Kidney epithelial cell (primary cell): ENCODE measurements at regions not wholly inside any gene's neighbourhood (a gene's known extent, or its start where the extent isn't known, plus 50 kb on each side); places are given as distances from the start of the nearest gene placed in this dataset.

Experiments used
- DNase-seq: peaks from one replicate; pipeline ENCODE4 v3.0.0-alpha.2; 2010; ENCODE audit warnings: low read depth
- H3K27me3 ChIP-seq: 2 replicates; pipeline ENCODE4 v1.6.0; 2011; ENCODE audit warnings: low read length; ENCODE audit not compliant: control insufficient read depth, insufficient read depth
- H3K36me3 ChIP-seq: 2 replicates; pipeline ENCODE4 v1.5.1; 2011; ENCODE audit warnings: low read length; ENCODE audit not compliant: control insufficient read depth, insufficient read depth
- H3K4me3 ChIP-seq: 2 replicates; pipeline ENCODE4 v1.5.1; 2011; ENCODE audit warnings: low read depth, mild to moderate bottlenecking, control low read depth, low read length
- TF ChIP-seq, protein P1 (sequence below): IDR thresholded peaks from 2 replicates; pipeline ENCODE4 v1.5.1; 2011; ENCODE audit warnings: mild to moderate bottlenecking, moderate library complexity, low read length, control low read depth, inconsistent platforms; ENCODE audit not compliant: insufficient read depth, poor library complexity, severe bottlenecking

DNA sequence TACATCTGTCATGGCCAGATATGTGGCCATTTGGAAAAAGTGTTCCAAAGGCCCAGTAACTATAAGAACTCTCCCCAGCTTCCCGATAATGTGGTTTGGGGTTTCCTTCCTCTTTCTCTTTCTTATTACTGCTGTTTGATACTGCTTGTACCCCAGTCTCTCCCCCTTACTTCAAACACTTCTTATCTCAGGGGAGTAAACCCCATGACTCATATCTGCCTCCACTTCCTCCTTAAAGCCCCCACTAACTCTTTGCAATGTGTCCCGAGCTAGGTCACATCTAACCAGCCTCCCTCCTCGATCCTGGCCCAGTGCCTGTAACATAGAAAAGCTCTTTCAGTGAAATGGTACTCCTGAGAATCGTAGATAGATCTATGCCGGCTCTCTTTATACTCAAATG is 82.4 kb upstream of the STARD13 start:
- H3K36me3 ChIP-seq = no peaks in the 10 kb centered on the region
- TF ChIP-seq, protein P1, sequence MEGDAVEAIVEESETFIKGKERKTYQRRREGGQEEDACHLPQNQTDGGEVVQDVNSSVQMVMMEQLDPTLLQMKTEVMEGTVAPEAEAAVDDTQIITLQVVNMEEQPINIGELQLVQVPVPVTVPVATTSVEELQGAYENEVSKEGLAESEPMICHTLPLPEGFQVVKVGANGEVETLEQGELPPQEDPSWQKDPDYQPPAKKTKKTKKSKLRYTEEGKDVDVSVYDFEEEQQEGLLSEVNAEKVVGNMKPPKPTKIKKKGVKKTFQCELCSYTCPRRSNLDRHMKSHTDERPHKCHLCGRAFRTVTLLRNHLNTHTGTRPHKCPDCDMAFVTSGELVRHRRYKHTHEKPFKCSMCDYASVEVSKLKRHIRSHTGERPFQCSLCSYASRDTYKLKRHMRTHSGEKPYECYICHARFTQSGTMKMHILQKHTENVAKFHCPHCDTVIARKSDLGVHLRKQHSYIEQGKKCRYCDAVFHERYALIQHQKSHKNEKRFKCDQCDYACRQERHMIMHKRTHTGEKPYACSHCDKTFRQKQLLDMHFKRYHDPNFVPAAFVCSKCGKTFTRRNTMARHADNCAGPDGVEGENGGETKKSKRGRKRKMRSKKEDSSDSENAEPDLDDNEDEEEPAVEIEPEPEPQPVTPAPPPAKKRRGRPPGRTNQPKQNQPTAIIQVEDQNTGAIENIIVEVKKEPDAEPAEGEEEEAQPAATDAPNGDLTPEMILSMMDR = no peak
- H3K4me3 ChIP-seq = no peak overlapping the region
- DNase-seq = no peak
- H3K27me3 ChIP-seq = no peaks in the 10 kb centered on the region

DNA sequence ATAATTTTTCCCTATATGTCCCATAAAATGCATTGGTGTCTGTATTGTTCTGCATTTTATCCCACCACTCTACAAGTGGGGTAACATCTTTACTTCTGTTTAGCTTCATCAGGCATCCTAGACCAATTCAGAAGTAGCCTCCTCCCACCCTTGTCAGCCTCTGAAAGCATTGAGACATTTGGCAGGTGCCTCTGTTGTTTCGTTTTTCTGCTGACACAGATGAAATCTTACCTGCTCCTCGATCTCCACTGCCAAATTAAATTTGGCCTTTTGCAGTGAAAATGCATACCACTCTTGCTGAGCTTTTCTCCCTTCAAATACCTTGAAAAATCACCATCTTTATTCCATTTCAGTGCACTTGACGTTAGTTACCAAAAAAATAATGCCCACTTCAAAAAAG is 83.5 kb upstream of the STARD13 start:
- TF ChIP-seq, protein P1 = no peak
- Histone ChIP-seq H3K36me3 (no peaks in the 10 kb centered on the region), H3K27me3 (no peaks in the 10 kb centered on the region), H3K4me3 (no peak overlapping the region)
- no peak for DNase-seq

- H3K4me3 ChIP-seq = no peak overlapping the region
- TF ChIP-seq, protein P1 = no peak
- no peak for DNase-seq
Measured at GRCh38 chr13:33372251-33372919, 86.8 kb upstream of the STARD13 start.

DNA sequence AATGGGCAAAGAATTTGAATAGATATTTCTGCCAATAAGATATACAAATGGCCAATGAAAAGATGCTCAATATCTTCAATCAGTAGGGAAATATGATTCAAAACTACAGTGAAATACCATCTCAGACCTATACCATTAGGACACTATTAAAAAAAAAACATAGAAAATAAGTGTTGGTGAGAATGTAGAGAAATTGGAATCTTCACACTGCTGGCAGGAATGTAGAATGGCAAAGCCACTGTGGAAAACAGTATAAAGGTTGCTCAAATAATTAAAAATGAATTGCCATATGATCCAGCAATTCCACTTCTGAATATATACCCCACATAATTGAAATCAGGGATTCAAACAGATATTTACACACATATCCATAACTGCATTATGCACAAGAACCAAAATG is 88.1 kb upstream of the STARD13 start:
- TF ChIP-seq, protein P1 = no peak
- H3K27me3 ChIP-seq = no peaks in the 10 kb centered on the region
- DNase-seq = no peak
- H3K4me3 ChIP-seq = no peak overlapping the region
- no peaks in the 10 kb centered on the region for H3K36me3 ChIP-seq

More at GRCh38 chr13:33372251-33372919, 86.8 kb upstream of the STARD13 start:
- H3K36me3 ChIP-seq = no peaks in the 10 kb centered on the region
- H3K27me3 ChIP-seq = no peaks in the 10 kb centered on the region

- DNase-seq = no peak
- Histone ChIP-seq H3K36me3 (no peaks in the 10 kb centered on the region), H3K4me3 (no peak overlapping the region), H3K27me3 (no peaks in the 10 kb centered on the region)
- TF ChIP-seq, protein P1 = no peak
Measured at GRCh38 chr13:33375421-33375820, 89.9 kb upstream of the STARD13 start.

DNA sequence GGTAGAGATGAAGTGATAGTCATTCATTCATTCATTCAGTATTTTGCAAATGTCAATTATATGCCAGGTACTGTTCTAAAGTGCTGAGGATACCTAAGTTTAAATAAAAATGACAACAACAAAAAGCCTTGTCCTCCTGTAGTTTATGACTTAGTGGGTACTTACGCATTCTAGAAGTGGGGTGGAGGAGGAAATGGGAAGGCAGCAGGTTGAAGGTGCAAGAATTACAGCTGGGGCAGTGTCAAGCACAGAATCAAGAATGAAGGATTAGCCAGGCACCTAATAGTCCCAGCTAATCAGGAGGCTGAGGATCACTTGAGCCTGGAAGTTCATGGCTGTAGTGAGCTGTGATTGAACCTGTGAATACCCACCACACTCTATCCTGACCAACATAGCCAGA is 90.7 kb upstream of the STARD13 start:
- no peak for DNase-seq
- Histone ChIP-seq H3K27me3 (no peaks in the 10 kb centered on the region), H3K36me3 (no peaks in the 10 kb centered on the region), H3K4me3 (no peak overlapping the region)
- TF ChIP-seq, protein P1 = no peak
